Natural killer cell (primary cell): ENCODE measurements at regions not wholly inside any gene's neighbourhood (a gene's known extent, or its start where the extent isn't known, plus 50 kb on each side); places are given as distances from the start of the nearest gene placed in this dataset.

Experiments
- ATAC-seq, 3 donors: fragments of 150-1000 bp in 2 of 3; fragments of 200-7000 bp in 1 of 3; cut with Tn5 transposase; 1 replicate in 1 of 3; 2 replicates in 2 of 3; pipeline ENCODE4 v1.10.0; 2021; ENCODE audit warnings: mild to moderate bottlenecking in 2 of 3, moderate library complexity in 2 of 3
- DNase-seq, 2 donors: peaks; one replicate each; pipeline versions ENCODE4 v3.0.0 to v3.0.0-alpha.2; 2013 to 2021; ENCODE audit warnings: mixed read lengths in 1 of 2
- H3K27ac ChIP-seq: one replicate; pipeline ENCODE4 v1.5.1; 2013; ENCODE audit warnings: mild to moderate bottlenecking, low read length
- H3K27me3 ChIP-seq: one replicate; pipeline ENCODE4 v1.6.1; 2013; ENCODE audit warnings: low read length; ENCODE audit not compliant: control insufficient read depth, insufficient read depth
- H3K36me3 ChIP-seq: one replicate; pipeline ENCODE4 v1.6.1; 2013; ENCODE audit warnings: low read length; ENCODE audit not compliant: control insufficient read depth, insufficient read depth
- H3K4me1 ChIP-seq: one replicate; pipeline ENCODE4 v1.6.1; 2013; ENCODE audit warnings: low read length; ENCODE audit not compliant: control insufficient read depth, insufficient read depth
- H3K4me3 ChIP-seq: one replicate; pipeline ENCODE4 v1.5.1; 2013; ENCODE audit warnings: low read length
- H3K9me3 ChIP-seq: one replicate; pipeline ENCODE4 v1.6.1; 2013; ENCODE audit warnings: low read length; ENCODE audit not compliant: control insufficient read depth, insufficient read depth
- H3K27ac Mint-ChIP-seq, 2 donors: one replicate each; pipeline ENCODE4 v1.8.0; 2022; ENCODE audit warnings: mild to moderate bottlenecking in 2 of 2, mixed read lengths in 2 of 2, moderate library complexity in 1 of 2
- H3K27me3 Mint-ChIP-seq, 2 donors: one replicate each; pipeline ENCODE4 v1.8.0; 2022; ENCODE audit warnings: low read depth in 2 of 2, mixed read lengths in 2 of 2
- H3K36me3 Mint-ChIP-seq: one replicate; pipeline ENCODE4 v1.8.0; 2022; ENCODE audit warnings: mixed read lengths
- H3K4me1 Mint-ChIP-seq, 2 donors: one replicate each; pipeline ENCODE4 v1.8.0; 2022; ENCODE audit warnings: mixed read lengths in 2 of 2
- H3K4me3 Mint-ChIP-seq: one replicate; pipeline ENCODE4 v1.8.0; 2022; ENCODE audit warnings: mild to moderate bottlenecking, moderate library complexity, mixed read lengths
- H3K9me3 Mint-ChIP-seq, 2 donors: one replicate each; pipeline ENCODE4 v1.8.0; 2022; ENCODE audit warnings: mixed read lengths in 2 of 2
- CTCF ChIP-seq: fragments of 200-600 bp; IDR thresholded peaks from one replicate; pipeline ENCODE4 v1.8.0; 2022; ENCODE audit warnings: antibody characterized with exemption
- WGBS: methylation state at CpG from one replicate; pipeline ENCODE4 v1.1.7; 2013; ENCODE audit warnings: missing lambda C conversion rate; ENCODE audit not compliant: insufficient coverage; 5-methylcytosine and 5-hydroxymethylcytosine counted together
- intact Hi-C: fragments of 100-400 bp; cut with micrococcal nuclease; formaldehyde crosslinking; loops from one replicate; pipeline ENCODE4 v1.14.2; 2022

- intact Hi-C loops = no loop called here
- no peak overlapping the region for H3K27ac Mint-ChIP-seq
- WGBS = 57% methylated on average over 4 of the region's 5 CpGs
- H3K27me3 Mint-ChIP-seq = peaks cover 0 to 6% of the 10 kb centered on the region in 2 donors
- no peaks in the 10 kb centered on the region for H3K36me3 Mint-ChIP-seq
- no peaks in the 10 kb centered on the region for H3K9me3 Mint-ChIP-seq
- H3K9me3 ChIP-seq = no peaks in the 10 kb centered on the region
- no peaks in the 10 kb centered on the region for H3K4me1 ChIP-seq
- H3K27me3 ChIP-seq = no peaks in the 10 kb centered on the region
- H3K4me1 Mint-ChIP-seq = no peaks in the 10 kb centered on the region
- no peak overlapping the region for H3K4me3 Mint-ChIP-seq
- H3K4me3 ChIP-seq = no peak overlapping the region
- H3K36me3 ChIP-seq = no peaks in the 10 kb centered on the region
- TF ChIP-seq CTCF = no peak
- DNase-seq (no peak), ATAC-seq (no peak)
- H3K27ac ChIP-seq = no peak overlapping the region
Observed at GRCh38 chr12:25743679-25744215, 190.7 kb upstream of the LMNTD1 start.

DNA sequence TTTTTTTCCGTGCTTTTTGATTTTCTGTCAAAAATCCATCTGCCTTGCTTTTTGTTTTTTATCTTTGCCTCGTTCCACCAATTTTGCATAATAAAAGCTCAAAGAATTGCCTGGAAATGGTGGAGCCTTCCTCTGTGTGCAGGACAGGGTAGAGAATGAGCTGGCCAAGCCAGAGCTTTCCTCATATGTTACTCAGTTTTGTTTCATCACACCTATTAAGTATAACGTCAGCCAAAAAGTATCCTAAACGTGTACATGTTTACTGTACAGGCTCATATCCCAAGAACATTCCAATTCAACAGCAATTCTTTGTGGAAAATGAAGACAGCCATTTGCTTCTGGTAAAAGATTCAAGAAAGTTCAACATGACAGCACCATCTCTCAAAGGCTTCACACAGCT is 191.2 kb upstream of the LMNTD1 start:
- intact Hi-C loops = no loop called here
- H3K4me1 ChIP-seq = no peaks in the 10 kb centered on the region
- WGBS = 85% methylated on average over 3 of the region's 4 CpGs
- H3K4me3 ChIP-seq = no peak overlapping the region
- Mint-ChIP-seq H3K4me1 (no peaks in the 10 kb centered on the region), H3K36me3 (no peaks in the 10 kb centered on the region), H3K4me3 (no peak overlapping the region), H3K27me3 (peaks cover 0 to 8% of the 10 kb centered on the region in 2 donors), H3K27ac (no peak overlapping the region), H3K9me3 (no peaks in the 10 kb centered on the region)
- no peak for DNase-seq
- H3K36me3 ChIP-seq = no peaks in the 10 kb centered on the region
- TF ChIP-seq CTCF = no peak
- ATAC-seq = no peak
- no peak overlapping the region for H3K27ac ChIP-seq
- H3K27me3 ChIP-seq = no peaks in the 10 kb centered on the region
- H3K9me3 ChIP-seq = no peaks in the 10 kb centered on the region

DNA sequence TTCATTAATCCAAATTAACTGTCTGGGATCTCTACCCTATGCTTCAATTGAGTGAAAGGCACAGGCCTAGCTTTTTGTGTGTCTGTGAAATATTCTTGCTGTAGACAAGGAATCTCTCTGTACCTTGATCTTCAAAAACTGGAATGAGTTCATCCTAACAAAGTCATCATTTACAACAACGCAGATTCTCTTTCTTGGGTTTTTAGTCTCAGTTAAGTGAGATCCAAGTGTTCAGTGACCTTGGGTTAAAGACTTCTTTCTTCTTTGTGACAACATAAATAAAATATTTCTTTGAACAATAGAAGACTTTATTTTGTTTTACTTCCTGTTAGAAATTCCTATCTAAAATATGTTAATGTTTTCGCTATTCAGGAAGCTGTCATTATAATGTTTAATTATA is 192.2 kb upstream of the LMNTD1 start:
- no peaks in the 10 kb centered on the region for H3K36me3 Mint-ChIP-seq
- Histone ChIP-seq H3K27me3 (no peaks in the 10 kb centered on the region), H3K4me3 (no peak overlapping the region), H3K9me3 (no peaks in the 10 kb centered on the region), H3K4me1 (no peaks in the 10 kb centered on the region), H3K36me3 (no peaks in the 10 kb centered on the region), H3K27ac (no peak overlapping the region)
- intact Hi-C loops = no loop called here
- ATAC-seq (no peak), DNase-seq (no peak)
- TF ChIP-seq CTCF = no peak
- no peak overlapping the region for H3K4me3 Mint-ChIP-seq
- H3K4me1 Mint-ChIP-seq = no peaks in the 10 kb centered on the region
- H3K9me3 Mint-ChIP-seq = no peaks in the 10 kb centered on the region
- no CpG with 5 or more reads among the region's 2 CpGs for WGBS
- H3K27ac Mint-ChIP-seq = no peak overlapping the region
- peaks cover 0 to 7% of the 10 kb centered on the region in 2 donors for H3K27me3 Mint-ChIP-seq

DNA sequence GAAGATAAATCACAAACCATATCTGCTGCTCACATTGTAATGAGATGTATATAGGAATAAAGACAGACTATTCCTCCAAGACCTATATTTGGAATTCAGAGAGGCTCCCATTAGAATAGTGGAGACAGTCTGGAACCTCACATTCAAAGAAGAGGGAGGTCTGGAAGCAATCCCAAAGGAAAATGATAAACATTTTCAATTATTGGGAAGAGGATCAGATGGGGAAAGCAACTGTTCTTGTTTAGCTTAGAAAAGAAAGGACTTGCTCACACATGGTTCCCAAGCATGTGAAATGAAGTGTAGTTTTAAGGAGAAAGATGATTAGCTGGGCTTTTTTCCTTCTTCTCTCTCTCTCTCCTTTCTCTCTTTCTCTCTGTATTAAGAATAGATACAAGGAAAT is 193.0 kb upstream of the LMNTD1 start:
- DNase-seq (no peak), ATAC-seq (no peak)
- no peaks in the 10 kb centered on the region for H3K9me3 Mint-ChIP-seq
- peaks cover 3 to 6% of the 10 kb centered on the region in 2 donors for H3K27me3 Mint-ChIP-seq
- H3K27ac Mint-ChIP-seq = no peak overlapping the region
- no peak for TF ChIP-seq CTCF
- no peaks in the 10 kb centered on the region for H3K9me3 ChIP-seq
- H3K4me3 ChIP-seq = no peak overlapping the region
- H3K27ac ChIP-seq = no peak overlapping the region
- intact Hi-C loops = no loop called here
- no peaks in the 10 kb centered on the region for H3K27me3 ChIP-seq
- H3K4me1 Mint-ChIP-seq = no peaks in the 10 kb centered on the region
- H3K4me1 ChIP-seq = no peaks in the 10 kb centered on the region
- H3K36me3 Mint-ChIP-seq = no peaks in the 10 kb centered on the region
- H3K36me3 ChIP-seq = no peaks in the 10 kb centered on the region
- H3K4me3 Mint-ChIP-seq = no peak overlapping the region
